HG02870 (cell line): ENCODE measurements at regions not wholly inside any gene's neighbourhood (a gene's known extent, or its start where the extent isn't known, plus 50 kb on each side); places are given as distances from the start of the nearest gene placed in this dataset.

Source experiments
- ATAC-seq: cut with Tn5 transposase; IDR thresholded peaks from one replicate; pipeline ENCODE4 v1.9.1; 2021; ENCODE audit warnings: mild to moderate bottlenecking, moderate library complexity; ENCODE audit not compliant: unreplicated experiment

GRCh38 chrX:57204306-57204705 is 67.1 kb upstream of the SPIN2A start:
- ATAC-seq, result no peak

GRCh38 chrX:57211906-57212305 is 74.6 kb upstream of the FAAH2 start:
- no peak for ATAC-seq

DNA sequence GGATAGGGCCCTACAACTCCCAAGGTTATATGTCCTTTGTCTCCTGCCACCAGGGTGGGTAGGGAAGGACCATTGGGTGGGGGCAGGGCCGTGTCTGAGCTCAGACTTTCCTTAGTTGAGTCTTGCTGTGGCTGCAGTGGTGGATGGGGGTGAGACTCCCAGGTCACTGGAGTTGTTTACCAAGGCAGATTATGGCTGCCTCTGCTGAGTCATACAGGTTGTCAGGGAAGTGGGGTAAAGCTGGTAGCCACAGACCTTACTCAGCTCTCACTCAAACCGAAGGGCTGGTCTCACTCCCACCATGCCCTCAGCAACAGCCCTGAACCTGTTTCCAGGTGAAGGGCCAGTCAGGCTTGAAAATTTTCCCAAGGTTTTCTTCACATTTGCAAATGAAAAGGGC is 58.8 kb upstream of the FAAH2 start:
- no peak for ATAC-seq

DNA sequence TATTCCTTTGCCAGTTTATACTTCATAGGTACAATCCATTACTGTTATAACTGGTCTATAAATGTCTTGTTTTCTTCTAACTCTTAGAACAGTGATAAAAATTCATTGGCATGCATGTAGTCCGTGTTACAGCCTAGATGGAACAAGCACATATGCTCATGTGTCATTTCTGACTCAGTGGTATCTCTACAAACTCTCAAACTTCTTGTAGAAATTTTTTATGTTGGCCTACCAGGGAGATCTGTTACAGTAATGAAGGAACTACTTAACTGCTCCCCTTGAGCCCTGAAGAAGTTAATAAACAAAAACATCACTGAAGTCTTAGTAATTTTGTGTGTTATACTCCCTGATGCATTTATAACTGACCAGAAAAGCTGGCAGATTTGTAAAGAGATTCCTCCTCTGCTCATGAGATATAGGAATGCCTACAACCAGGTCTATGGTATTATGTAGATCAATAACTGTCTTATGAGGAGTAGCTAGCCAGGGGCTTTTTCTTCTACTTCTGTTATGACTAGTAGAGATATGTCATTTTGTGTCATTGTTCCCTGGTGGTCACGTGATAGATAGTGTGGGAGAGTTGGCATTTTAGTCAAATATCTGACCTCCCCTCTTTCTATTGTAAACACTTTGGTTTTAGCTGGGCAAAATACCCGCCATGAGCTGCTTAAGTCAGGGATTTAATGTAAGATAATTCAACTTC is 53.7 kb upstream of the FAAH2 start:
- peak; percentile 90 for ATAC-seq
